ENCODE measurements at regions not wholly inside any gene's neighbourhood (a gene's known extent, or its start where the extent isn't known, plus 50 kb on each side); places are given as distances from the start of the nearest gene placed in this dataset.

- no peaks in the 10 kb centered on the region for H3K27me3 Mint-ChIP-seq (ENCODE audit: low read depth)
Observed at GRCh38 chr2:145723872-145724271, 1204.0 kb upstream of the ZEB2 start.

More at GRCh38 chr2:145723872-145724271, 1204.0 kb upstream of the ZEB2 start:
- no peaks in the 10 kb centered on the region for H3K27me3 ChIP-seq (ENCODE audit: insufficient read depth, low read length)
- no peak overlapping the region for H4K91ac ChIP-seq (ENCODE audit: insufficient read length, low read depth, low read length)
- no peak overlapping the region for H2BK120ac ChIP-seq (ENCODE audit: low read depth, low read length, poor library complexity, severe bottlenecking)
- no peak overlapping the region for H3K27ac Mint-ChIP-seq
- H3K9ac ChIP-seq (ENCODE audit: extremely low read depth, insufficient read length, low read length) = no peak overlapping the region
- H4K5ac ChIP-seq (ENCODE audit: insufficient read length, low read depth, low read length) = no peak overlapping the region
- no peaks in the 10 kb centered on the region for H3K23me2 ChIP-seq (ENCODE audit: insufficient read length, low read depth, low read length, poor library complexity, severe bottlenecking)
- no peak overlapping the region for H3T11ph ChIP-seq (ENCODE audit: low read length)
- TF ChIP-seq, protein P1, sequence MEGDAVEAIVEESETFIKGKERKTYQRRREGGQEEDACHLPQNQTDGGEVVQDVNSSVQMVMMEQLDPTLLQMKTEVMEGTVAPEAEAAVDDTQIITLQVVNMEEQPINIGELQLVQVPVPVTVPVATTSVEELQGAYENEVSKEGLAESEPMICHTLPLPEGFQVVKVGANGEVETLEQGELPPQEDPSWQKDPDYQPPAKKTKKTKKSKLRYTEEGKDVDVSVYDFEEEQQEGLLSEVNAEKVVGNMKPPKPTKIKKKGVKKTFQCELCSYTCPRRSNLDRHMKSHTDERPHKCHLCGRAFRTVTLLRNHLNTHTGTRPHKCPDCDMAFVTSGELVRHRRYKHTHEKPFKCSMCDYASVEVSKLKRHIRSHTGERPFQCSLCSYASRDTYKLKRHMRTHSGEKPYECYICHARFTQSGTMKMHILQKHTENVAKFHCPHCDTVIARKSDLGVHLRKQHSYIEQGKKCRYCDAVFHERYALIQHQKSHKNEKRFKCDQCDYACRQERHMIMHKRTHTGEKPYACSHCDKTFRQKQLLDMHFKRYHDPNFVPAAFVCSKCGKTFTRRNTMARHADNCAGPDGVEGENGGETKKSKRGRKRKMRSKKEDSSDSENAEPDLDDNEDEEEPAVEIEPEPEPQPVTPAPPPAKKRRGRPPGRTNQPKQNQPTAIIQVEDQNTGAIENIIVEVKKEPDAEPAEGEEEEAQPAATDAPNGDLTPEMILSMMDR (conservative IDR thresholded peaks at IDR 0.05) = no peak
- no peak overlapping the region for H2AFZ ChIP-seq (ENCODE audit: low read length)
- no peak overlapping the region for H2BK5ac ChIP-seq (ENCODE audit: insufficient read length, low read length)
- H4K20me1 ChIP-seq (ENCODE audit: control insufficient read depth, insufficient read depth, insufficient read length) = no peaks in the 10 kb centered on the region
- H3K4me2 ChIP-seq (ENCODE audit: insufficient read depth, insufficient read length, low read length) = no peak overlapping the region
- no peak overlapping the region for H3K4me3 Mint-ChIP-seq
- no peak overlapping the region for H3K27ac ChIP-seq (ENCODE audit: insufficient read length, low read depth, low read length)
- H3K36me3 Mint-ChIP-seq (ENCODE audit: insufficient read depth in 1 of 3, low read depth in 3 of 3) = peaks cover 0 to 3% (median 2%) of the 10 kb centered on the region in 3 experiments; a peak in 2 of 7 replicates
- no peak overlapping the region for H2BK20ac ChIP-seq (ENCODE audit: low read depth, low read length, poor library complexity, severe bottlenecking)
- no peaks in the 10 kb centered on the region for H3K79me1 ChIP-seq (ENCODE audit: insufficient read depth, low read depth, low read length, poor library complexity, severe bottlenecking)
- peaks cover 3% of the 10 kb centered on the region in 2 experiments; a peak in 2 of 4 replicates for H3K4me1 Mint-ChIP-seq
- H4K8ac ChIP-seq (replicated peaks; ENCODE audit: insufficient read length, low read depth, low read length) = no peak overlapping the region
- H3K4me1 ChIP-seq (ENCODE audit: insufficient read depth, low read length) = no peaks in the 10 kb centered on the region
- no peak overlapping the region for H3K14ac ChIP-seq (ENCODE audit: insufficient read depth, low read length)
- no peak overlapping the region for H2BK12ac ChIP-seq (ENCODE audit: insufficient read length, low read depth, low read length)
- H3K18ac ChIP-seq (ENCODE audit: insufficient read length, low read depth, low read length) = no peak overlapping the region
- H3K9me3 Mint-ChIP-seq = peaks cover 0 to 1% of the 10 kb centered on the region in 2 experiments; a peak in 2 of 5 replicates
- no peak overlapping the region for H3K56ac ChIP-seq (ENCODE audit: insufficient read length, low read depth, low read length)
- DNase-seq = no peak
- no peak overlapping the region for H2AK5ac ChIP-seq (ENCODE audit: insufficient read length, low read length)
- H3K79me2 ChIP-seq (ENCODE audit: insufficient read depth, low read length) = no peaks in the 10 kb centered on the region
- H3K9me3 ChIP-seq (ENCODE audit: control insufficient read depth, low read depth, low read length) = no peaks in the 10 kb centered on the region
- no CpG with 5 or more reads among the region's 5 CpGs for WGBS (ENCODE audit: extremely low coverage, insufficient read length, low lambda C conversion rate)
- no peak overlapping the region for H3K23ac ChIP-seq (ENCODE audit: insufficient read length, low read depth, low read length)
- H3K4ac ChIP-seq (ENCODE audit: low read depth, low read length) = no peak overlapping the region
- H2BK15ac ChIP-seq (ENCODE audit: low read depth, low read length) = no peak overlapping the region
